Astrocyte (in vitro differentiated cells and primary cell): ENCODE measurements at regions not wholly inside any gene's neighbourhood (a gene's known extent, or its start where the extent isn't known, plus 50 kb on each side); places are given as distances from the start of the nearest gene placed in this dataset.

Experiments
- DNase-seq: peaks from one replicate; pipeline ENCODE4 v3.0.0-alpha.2; 2010; ENCODE audit warnings: low read depth
- FAIRE-seq: peaks from 2 replicates; lab custom pipeline; 2011; peaks lifted over from hg19 to GRCh38; lab: Jason Lieb, UNC
- H2AFZ ChIP-seq: 2 replicates; pipeline ENCODE4 v1.6.0; 2012; ENCODE audit warnings: low read depth, low read length, inconsistent platforms
- H3K27ac ChIP-seq: 2 replicates; pipeline ENCODE4 v1.5.1; 2011; ENCODE audit warnings: low read depth, low read length, inconsistent platforms
- H3K27me3 ChIP-seq: 2 replicates; pipeline ENCODE4 v1.6.0; 2011; ENCODE audit warnings: low read length, inconsistent platforms; ENCODE audit not compliant: insufficient read depth
- H3K36me3 ChIP-seq: 2 replicates; pipeline ENCODE4 v1.5.1; 2011; ENCODE audit warnings: low read length, inconsistent platforms; ENCODE audit not compliant: insufficient read depth
- H3K4me1 ChIP-seq: 2 replicates; pipeline ENCODE4 v1.5.1; 2011; ENCODE audit warnings: low read length, inconsistent platforms; ENCODE audit not compliant: insufficient read depth
- H3K4me2 ChIP-seq: 2 replicates; pipeline ENCODE4 v1.6.0; 2012; ENCODE audit warnings: low read length, inconsistent platforms
- H3K4me3 ChIP-seq: 2 replicates; pipeline ENCODE4 v1.5.1; 2011; ENCODE audit warnings: low read depth, mild to moderate bottlenecking, low read length, inconsistent platforms; ENCODE audit not compliant: insufficient read depth
- H3K79me2 ChIP-seq: 2 replicates; pipeline ENCODE4 v1.6.0; 2012; ENCODE audit warnings: mild to moderate bottlenecking, low read length, inconsistent platforms; ENCODE audit not compliant: insufficient read depth
- H3K9ac ChIP-seq: 2 replicates; pipeline ENCODE4 v1.6.0; 2012; ENCODE audit warnings: mild to moderate bottlenecking, low read length, inconsistent platforms
- H3K9me3 ChIP-seq: 2 replicates; pipeline ENCODE4 v1.5.1; 2012; ENCODE audit warnings: low read depth, mild to moderate bottlenecking, low read length, inconsistent platforms; ENCODE audit not compliant: insufficient read depth
- H4K20me1 ChIP-seq: 2 replicates; pipeline ENCODE4 v1.6.0; 2012; ENCODE audit warnings: low read length, inconsistent platforms; ENCODE audit not compliant: insufficient read depth
- H3K27ac Mint-ChIP-seq: one replicate; pipeline ENCODE4 v1.8.0; 2021; ENCODE audit warnings: mild to moderate bottlenecking, mixed read lengths; ENCODE audit not compliant: unreplicated experiment
- H3K27me3 Mint-ChIP-seq: one replicate; pipeline ENCODE4 v1.8.0; 2021; ENCODE audit warnings: low read depth, mixed read lengths; ENCODE audit not compliant: unreplicated experiment
- H3K36me3 Mint-ChIP-seq: one replicate; pipeline ENCODE4 v1.8.0; 2021; ENCODE audit warnings: low read depth, mixed read lengths; ENCODE audit not compliant: unreplicated experiment
- H3K4me1 Mint-ChIP-seq: one replicate; pipeline ENCODE4 v1.8.0; 2021; ENCODE audit warnings: low read depth, mixed read lengths; ENCODE audit not compliant: unreplicated experiment
- H3K4me3 Mint-ChIP-seq: one replicate; pipeline ENCODE4 v1.8.0; 2021; ENCODE audit warnings: mild to moderate bottlenecking, moderate library complexity, mixed read lengths; ENCODE audit not compliant: unreplicated experiment
- H3K9me3 Mint-ChIP-seq: one replicate; pipeline ENCODE4 v1.8.0; 2021; ENCODE audit warnings: mild to moderate bottlenecking, mixed read lengths; ENCODE audit not compliant: unreplicated experiment
- EZH2 ChIP-seq: IDR thresholded peaks from 2 replicates; pipeline ENCODE4 v1.6.1; 2012; ENCODE audit warnings: mild to moderate bottlenecking, low read length, inconsistent platforms; ENCODE audit not compliant: insufficient read depth
- TF ChIP-seq, protein P1 (sequence below): IDR thresholded peaks from 2 replicates; pipeline ENCODE4 v1.5.1; 2011; ENCODE audit warnings: low read depth, mild to moderate bottlenecking, inconsistent platforms, low read length, moderate library complexity; ENCODE audit not compliant: insufficient read depth

DNA sequence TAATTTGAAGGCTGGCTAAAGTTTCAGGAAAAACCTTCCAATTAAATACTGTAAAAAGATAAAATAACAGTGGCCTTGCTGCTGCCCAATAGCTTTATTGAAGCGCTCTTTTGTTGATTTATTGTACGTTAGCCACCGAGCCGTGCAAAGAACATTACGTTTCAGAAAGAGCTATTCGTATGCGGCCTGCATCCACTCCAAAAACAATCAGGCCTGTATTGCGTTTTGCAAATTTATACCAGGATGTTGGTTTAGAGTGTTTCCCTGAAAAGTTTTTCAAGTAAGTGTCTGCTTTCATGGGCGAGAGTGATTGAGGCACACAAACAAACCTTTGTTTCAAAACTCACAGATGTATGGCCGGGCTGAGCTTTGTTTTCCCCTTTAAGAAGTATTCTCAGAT is 257.2 kb upstream of the SALL3 start:
- peaks cover 2% of the 10 kb centered on the region for H3K27me3 ChIP-seq
- H4K20me1 ChIP-seq: no peaks in the 10 kb centered on the region
- no peak overlapping the region for H3K4me3 ChIP-seq
- H3K9ac ChIP-seq: no peak overlapping the region
- H3K9me3 Mint-ChIP-seq: peaks cover 26% of the 10 kb centered on the region
- no peak overlapping the region for H3K4me2 ChIP-seq
- no peak overlapping the region for H3K27ac Mint-ChIP-seq
- H3K9me3 ChIP-seq: peaks cover 6% of the 10 kb centered on the region
- no peaks in the 10 kb centered on the region for H3K36me3 ChIP-seq
- DNase-seq (no peak), FAIRE-seq (no peak)
- H2AFZ ChIP-seq: no peak overlapping the region
- H3K4me1 Mint-ChIP-seq: no peaks in the 10 kb centered on the region
- H3K4me3 Mint-ChIP-seq: no peak overlapping the region
- TF ChIP-seq, protein P1, sequence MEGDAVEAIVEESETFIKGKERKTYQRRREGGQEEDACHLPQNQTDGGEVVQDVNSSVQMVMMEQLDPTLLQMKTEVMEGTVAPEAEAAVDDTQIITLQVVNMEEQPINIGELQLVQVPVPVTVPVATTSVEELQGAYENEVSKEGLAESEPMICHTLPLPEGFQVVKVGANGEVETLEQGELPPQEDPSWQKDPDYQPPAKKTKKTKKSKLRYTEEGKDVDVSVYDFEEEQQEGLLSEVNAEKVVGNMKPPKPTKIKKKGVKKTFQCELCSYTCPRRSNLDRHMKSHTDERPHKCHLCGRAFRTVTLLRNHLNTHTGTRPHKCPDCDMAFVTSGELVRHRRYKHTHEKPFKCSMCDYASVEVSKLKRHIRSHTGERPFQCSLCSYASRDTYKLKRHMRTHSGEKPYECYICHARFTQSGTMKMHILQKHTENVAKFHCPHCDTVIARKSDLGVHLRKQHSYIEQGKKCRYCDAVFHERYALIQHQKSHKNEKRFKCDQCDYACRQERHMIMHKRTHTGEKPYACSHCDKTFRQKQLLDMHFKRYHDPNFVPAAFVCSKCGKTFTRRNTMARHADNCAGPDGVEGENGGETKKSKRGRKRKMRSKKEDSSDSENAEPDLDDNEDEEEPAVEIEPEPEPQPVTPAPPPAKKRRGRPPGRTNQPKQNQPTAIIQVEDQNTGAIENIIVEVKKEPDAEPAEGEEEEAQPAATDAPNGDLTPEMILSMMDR: no peak
- no peak for TF ChIP-seq EZH2
- H3K79me2 ChIP-seq: no peaks in the 10 kb centered on the region
- peaks cover 11% of the 10 kb centered on the region for H3K27me3 Mint-ChIP-seq
- no peaks in the 10 kb centered on the region for H3K4me1 ChIP-seq
- H3K27ac ChIP-seq: no peak overlapping the region
- H3K36me3 Mint-ChIP-seq: no peaks in the 10 kb centered on the region

DNA sequence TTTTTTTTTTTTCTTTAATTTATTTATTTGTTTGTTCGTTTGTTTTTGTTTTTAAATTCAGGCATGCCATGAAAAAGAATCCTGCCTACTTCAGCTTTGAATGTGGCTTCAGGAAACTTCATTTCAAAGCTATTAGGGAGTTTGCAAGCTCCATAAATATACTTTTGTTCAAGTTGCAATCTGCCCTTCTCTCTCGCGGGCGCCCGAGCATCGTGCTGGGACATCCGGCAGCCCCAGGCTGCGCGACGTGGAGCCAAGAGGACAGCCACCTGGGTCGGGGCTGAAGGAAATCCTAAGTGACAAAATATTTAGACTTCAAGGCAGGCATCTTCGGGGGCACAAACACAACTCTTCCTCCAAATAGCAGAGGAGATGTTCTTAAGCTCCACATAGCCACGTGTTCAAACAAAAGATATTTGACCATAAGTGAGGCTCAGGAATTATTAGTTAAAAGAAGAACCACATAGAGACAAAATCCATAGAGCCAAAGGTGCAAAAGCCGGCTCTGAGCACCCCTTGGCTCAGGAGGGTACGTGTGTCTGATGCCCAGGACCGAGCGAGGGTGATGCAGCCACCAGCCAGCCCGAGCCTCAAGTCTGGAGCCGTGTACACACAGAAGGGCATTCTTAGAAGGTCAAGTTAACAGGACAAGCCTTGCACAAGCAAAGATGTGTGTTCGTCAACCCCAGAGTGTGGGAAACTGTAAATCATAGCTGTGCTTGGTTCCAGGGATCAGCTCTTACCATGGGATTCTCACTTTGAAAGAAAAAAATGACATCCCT is 256.5 kb upstream of the SALL3 start:
- Histone ChIP-seq H3K79me2 (no peaks in the 10 kb centered on the region), H2AFZ (no peak overlapping the region), H3K27me3 (peaks cover 2% of the 10 kb centered on the region), H4K20me1 (no peaks in the 10 kb centered on the region), H3K9me3 (peaks cover 3% of the 10 kb centered on the region), H3K27ac (no peak overlapping the region), H3K4me1 (no peaks in the 10 kb centered on the region), H3K4me3 (no peak overlapping the region), H3K36me3 (no peaks in the 10 kb centered on the region), H3K4me2 (no peak overlapping the region), H3K9ac (no peak overlapping the region)
- DNase-seq (no peak), FAIRE-seq (no peak)
- Mint-ChIP-seq H3K36me3 (no peaks in the 10 kb centered on the region), H3K27ac (no peak overlapping the region), H3K9me3 (peaks cover 26% of the 10 kb centered on the region), H3K4me1 (no peaks in the 10 kb centered on the region), H3K4me3 (no peak overlapping the region), H3K27me3 (peaks cover 11% of the 10 kb centered on the region)
- TF ChIP-seq, protein P1: no peak
- no peak for TF ChIP-seq EZH2
